DOHH2 (cell line): ENCODE measurements at regions not wholly inside any gene's neighbourhood (a gene's known extent, or its start where the extent isn't known, plus 50 kb on each side); places are given as distances from the start of the nearest gene placed in this dataset.

Experiments used
- CTCF ChIP-seq: fragments of 200-600 bp; sonication (generic); IDR thresholded peaks from one replicate; pipeline ENCODE4 v1.5.1; 2014; ENCODE audit warnings: antibody characterized with exemption, mild to moderate bottlenecking, low read depth, low read length; ENCODE audit not compliant: poor library complexity, severe bottlenecking
- EZH2phosphoT487 ChIP-seq: fragments of 200-600 bp; sonication (generic); IDR thresholded peaks from 2 replicates; pipeline ENCODE4 v1.6.1; 2017; ENCODE audit warnings: borderline replicate concordance, mild to moderate bottlenecking, antibody characterized with exemption, low read length, moderate library complexity, mixed read lengths

DNA sequence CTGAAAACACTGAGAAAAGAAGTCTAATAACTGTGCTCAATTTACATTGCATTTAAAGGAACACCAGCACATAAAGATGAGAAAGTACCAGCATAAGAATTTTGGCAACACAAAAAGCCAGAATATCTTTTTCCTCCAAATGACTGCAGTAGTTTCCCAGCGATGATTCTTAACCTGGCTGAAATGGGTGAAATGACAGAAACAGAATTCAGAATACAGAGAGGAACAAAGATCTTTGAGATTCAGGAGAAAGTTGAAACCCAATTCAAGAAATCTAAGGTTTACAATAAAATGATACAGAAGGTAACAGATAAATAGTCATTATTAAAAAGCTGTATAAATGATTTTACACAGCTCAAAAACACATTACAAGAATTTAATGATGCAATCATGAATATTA, 197.0 kb upstream of the EYS start:
- TF ChIP-seq CTCF (no peak), EZH2phosphoT487 (no peak)
